ENCODE measurements at regions not wholly inside any gene's neighbourhood (a gene's known extent, or its start where the extent isn't known, plus 50 kb on each side); places are given as distances from the start of the nearest gene placed in this dataset.

GRCh38 chr9:72431036-72431435 lies 66.0 kb upstream of the ZFAND5 start:
- H3K27me3 Mint-ChIP-seq (ENCODE audit: low read depth) = no peaks in the 10 kb centered on the region
- H2AK5ac ChIP-seq (ENCODE audit: insufficient read length, low read length) = no peak overlapping the region

More at GRCh38 chr9:72431036-72431435, 66.0 kb upstream of the ZFAND5 start:
- no peaks in the 10 kb centered on the region for H3K9me3 ChIP-seq (ENCODE audit: control insufficient read depth, low read depth, low read length)
- Mint-ChIP-seq H3K27ac (no peak overlapping the region), H3K36me3 (ENCODE audit: insufficient read depth in 1 of 3, low read depth in 3 of 3) (no peaks in the 10 kb centered on the region), H3K4me1 (peaks cover 15 to 21% of the 10 kb centered on the region in 2 experiments), H3K4me3 (no peak overlapping the region), H3K9me3 (no peaks in the 10 kb centered on the region)
- no peak overlapping the region for H2BK15ac ChIP-seq (ENCODE audit: low read depth, low read length)
- H3K79me2 ChIP-seq (ENCODE audit: insufficient read depth, low read length) = no peaks in the 10 kb centered on the region
- no peak overlapping the region for H3K56ac ChIP-seq (ENCODE audit: insufficient read length, low read depth, low read length)
- DNase-seq = no peak
- H3T11ph ChIP-seq (ENCODE audit: low read length) = no peak overlapping the region
- no peak overlapping the region for H2BK20ac ChIP-seq (ENCODE audit: low read depth, low read length, poor library complexity, severe bottlenecking)
- WGBS (ENCODE audit: extremely low coverage, insufficient read length, low lambda C conversion rate) = no CpG with 5 or more reads among the region's 4 CpGs
- H3K23ac ChIP-seq (ENCODE audit: insufficient read length, low read depth, low read length) = no peak overlapping the region
- no peak overlapping the region for H2BK120ac ChIP-seq (ENCODE audit: low read depth, low read length, poor library complexity, severe bottlenecking)
- no peak overlapping the region for H3K4ac ChIP-seq (ENCODE audit: low read depth, low read length)
- H3K27ac ChIP-seq (ENCODE audit: insufficient read length, low read depth, low read length) = no peak overlapping the region
- H3K14ac ChIP-seq (ENCODE audit: insufficient read depth, low read length) = no peak overlapping the region; the same call in 1 of the 2 replicates
- H2AFZ ChIP-seq (ENCODE audit: low read length) = no peak overlapping the region
- peaks cover 5% of the 10 kb centered on the region; the same call in 1 of the 2 replicates for H3K4me1 ChIP-seq (ENCODE audit: insufficient read depth, low read length)
- H4K91ac ChIP-seq (ENCODE audit: insufficient read length, low read depth, low read length) = no peak overlapping the region
- no peak overlapping the region for H3K4me2 ChIP-seq (ENCODE audit: insufficient read depth, insufficient read length, low read length)
- H3K79me1 ChIP-seq (ENCODE audit: insufficient read depth, low read depth, low read length, poor library complexity, severe bottlenecking) = no peaks in the 10 kb centered on the region
- no peak overlapping the region for H2BK5ac ChIP-seq (ENCODE audit: insufficient read length, low read length)
- H4K8ac ChIP-seq (replicated peaks; ENCODE audit: insufficient read length, low read depth, low read length) = no peak overlapping the region
- no peak overlapping the region for H3K18ac ChIP-seq (ENCODE audit: insufficient read length, low read depth, low read length)
- no peak overlapping the region for H3K9ac ChIP-seq (ENCODE audit: extremely low read depth, insufficient read length, low read length)
- no peaks in the 10 kb centered on the region for H3K23me2 ChIP-seq (ENCODE audit: insufficient read length, low read depth, low read length, poor library complexity, severe bottlenecking)
- no peaks in the 10 kb centered on the region for H3K27me3 ChIP-seq (ENCODE audit: insufficient read depth, low read length)
- no peak for TF ChIP-seq CTCF (conservative IDR thresholded peaks at IDR 0.05)
- H4K5ac ChIP-seq (ENCODE audit: insufficient read length, low read depth, low read length) = no peak overlapping the region
- H4K20me1 ChIP-seq (ENCODE audit: control insufficient read depth, insufficient read depth, insufficient read length) = no peaks in the 10 kb centered on the region
- H2BK12ac ChIP-seq (ENCODE audit: insufficient read length, low read depth, low read length) = no peak overlapping the region
